Fibroblast of pulmonary artery (primary cell): ENCODE measurements at regions not wholly inside any gene's neighbourhood (a gene's known extent, or its start where the extent isn't known, plus 50 kb on each side); places are given as distances from the start of the nearest gene placed in this dataset.

Experiments used
- DNase-seq: peaks from one replicate; pipeline ENCODE4 v3.0.0-alpha.2; 2010; ENCODE audit warnings: low read depth
- H3K4me3 ChIP-seq: replicated peaks from 2 replicates; pipeline ENCODE4 v1.5.1; 2011; ENCODE audit warnings: low read depth, mild to moderate bottlenecking, control low read depth, low read length, moderate library complexity
- TF ChIP-seq, protein P1 (sequence below): IDR thresholded peaks from 2 replicates; pipeline ENCODE4 v1.5.1; 2011; ENCODE audit warnings: mild to moderate bottlenecking, control low read depth, low read length, inconsistent platforms; ENCODE audit errors: missing control alignments

DNA sequence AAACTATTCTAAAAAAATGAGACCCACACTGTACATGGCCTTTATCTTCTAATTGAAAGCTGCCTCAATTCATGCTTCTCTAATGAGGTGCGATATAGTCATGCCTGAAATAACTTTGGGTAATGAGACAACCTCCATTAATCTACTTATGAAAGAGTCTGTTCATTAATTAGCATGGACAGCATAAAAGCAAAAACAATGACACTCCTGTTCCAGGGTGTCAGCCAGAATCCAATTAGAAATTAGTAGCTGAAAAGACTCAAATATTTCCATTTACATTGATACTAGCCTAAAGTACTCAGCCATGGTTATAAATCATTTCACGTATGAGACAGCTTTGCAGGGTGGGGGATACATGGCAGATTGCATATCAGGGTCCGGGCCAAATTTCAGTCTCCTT, 288.7 kb downstream of the AKAIN1 start:
- TF ChIP-seq, protein P1, sequence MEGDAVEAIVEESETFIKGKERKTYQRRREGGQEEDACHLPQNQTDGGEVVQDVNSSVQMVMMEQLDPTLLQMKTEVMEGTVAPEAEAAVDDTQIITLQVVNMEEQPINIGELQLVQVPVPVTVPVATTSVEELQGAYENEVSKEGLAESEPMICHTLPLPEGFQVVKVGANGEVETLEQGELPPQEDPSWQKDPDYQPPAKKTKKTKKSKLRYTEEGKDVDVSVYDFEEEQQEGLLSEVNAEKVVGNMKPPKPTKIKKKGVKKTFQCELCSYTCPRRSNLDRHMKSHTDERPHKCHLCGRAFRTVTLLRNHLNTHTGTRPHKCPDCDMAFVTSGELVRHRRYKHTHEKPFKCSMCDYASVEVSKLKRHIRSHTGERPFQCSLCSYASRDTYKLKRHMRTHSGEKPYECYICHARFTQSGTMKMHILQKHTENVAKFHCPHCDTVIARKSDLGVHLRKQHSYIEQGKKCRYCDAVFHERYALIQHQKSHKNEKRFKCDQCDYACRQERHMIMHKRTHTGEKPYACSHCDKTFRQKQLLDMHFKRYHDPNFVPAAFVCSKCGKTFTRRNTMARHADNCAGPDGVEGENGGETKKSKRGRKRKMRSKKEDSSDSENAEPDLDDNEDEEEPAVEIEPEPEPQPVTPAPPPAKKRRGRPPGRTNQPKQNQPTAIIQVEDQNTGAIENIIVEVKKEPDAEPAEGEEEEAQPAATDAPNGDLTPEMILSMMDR, result no peak
- no peak overlapping the region for H3K4me3 ChIP-seq
- DNase-seq, result no peak

DNA sequence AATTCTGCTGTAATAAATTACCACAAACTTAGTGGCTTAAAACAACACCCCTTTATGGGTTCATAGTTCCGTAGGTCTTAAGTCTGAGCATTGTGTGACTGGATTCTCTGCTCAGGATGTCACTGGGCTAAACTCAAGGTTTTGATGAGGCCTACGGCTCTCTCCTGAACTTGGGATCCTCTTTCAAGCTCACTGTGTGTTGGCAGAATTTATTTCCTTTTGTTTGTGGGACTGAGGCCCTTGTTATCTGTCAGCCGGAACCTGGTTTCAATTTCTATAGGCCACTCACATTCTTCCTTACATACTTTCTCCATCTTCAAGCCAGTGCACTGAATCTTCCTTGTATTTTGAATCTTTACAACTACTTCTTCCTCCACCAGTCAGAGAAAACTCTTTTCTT, 290.2 kb downstream of the AKAIN1 start:
- TF ChIP-seq, protein P1, result no peak
- DNase-seq, result no peak
- H3K4me3 ChIP-seq, result no peak overlapping the region

DNA sequence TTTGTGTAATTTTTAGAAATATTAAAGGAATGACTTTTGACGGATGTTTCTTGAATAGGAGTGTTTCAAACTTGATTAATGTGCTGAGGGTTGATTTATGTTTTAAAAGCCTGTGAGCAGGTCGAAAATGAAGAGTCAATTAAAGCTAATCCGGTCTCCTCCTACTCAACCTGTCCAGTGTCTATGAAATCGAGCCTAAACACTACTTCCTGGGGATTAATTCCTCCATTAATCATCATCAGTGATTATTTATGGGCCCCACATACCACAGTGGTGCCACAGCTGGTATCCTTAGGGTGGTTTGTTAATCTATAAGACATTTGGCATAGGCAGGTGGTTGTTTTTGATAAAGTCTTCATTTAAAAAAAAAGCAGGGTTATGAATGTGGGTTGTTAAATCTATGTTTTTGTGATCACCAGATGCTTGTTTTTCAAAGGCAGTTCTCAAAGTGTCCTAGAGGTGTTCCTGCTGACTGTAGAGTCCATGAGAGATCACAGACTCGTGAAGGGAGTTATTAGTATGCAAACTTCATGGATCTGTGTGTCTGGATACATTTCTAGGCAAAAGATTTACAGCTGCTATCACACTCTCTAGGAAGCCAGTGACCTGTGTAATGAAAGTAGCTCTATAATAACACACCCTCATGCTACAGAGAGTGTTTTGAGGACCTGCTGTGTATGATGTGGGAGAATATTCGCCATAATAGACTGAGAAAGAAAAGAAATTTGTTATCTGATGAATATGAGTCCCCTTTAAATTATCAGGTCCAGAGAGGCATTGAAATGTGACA, 308.6 kb downstream of the AKAIN1 start:
- TF ChIP-seq, protein P1, result no peak

DNA sequence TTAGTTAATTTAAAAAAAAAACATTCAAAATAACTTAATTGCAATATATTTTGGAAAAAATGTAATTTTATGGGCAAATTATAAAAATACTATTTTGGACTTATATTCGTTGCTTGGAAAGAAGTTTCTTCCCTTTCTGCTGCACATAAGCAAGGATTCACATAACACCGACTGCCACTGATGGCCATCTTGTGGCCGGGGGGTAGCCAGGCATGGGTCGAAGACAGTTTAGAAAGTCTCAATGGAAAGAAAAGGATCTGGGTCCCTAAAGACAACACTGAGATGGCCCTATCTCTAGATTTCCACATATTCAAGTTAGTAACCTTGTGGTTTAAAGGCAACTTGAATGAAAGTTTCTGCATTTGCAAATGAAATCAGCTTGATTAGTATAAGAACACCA, 318.6 kb downstream of the AKAIN1 start:
- TF ChIP-seq, protein P1, result no peak
- no peak overlapping the region for H3K4me3 ChIP-seq
- no peak for DNase-seq

More for the DNA sequence above, 308.6 kb downstream of the AKAIN1 start:
- no peak for DNase-seq
- no peak overlapping the region for H3K4me3 ChIP-seq

DNA sequence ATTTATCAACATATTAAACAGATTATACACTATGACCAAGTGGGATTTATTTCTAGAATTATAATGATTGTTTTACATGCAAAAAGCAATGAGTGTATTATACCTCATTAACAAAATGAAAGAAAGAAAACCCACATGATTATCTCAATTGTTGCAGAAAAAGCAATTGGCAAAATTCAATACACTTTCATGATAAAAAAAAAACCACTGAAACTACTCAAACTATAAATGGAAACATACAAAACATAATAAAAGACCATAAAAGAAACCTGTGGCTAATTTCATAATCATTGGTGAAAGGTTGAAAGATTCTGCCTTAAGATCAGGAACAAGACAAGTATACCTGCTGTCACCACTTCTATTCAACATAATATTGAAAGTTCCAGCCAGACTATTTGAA, 325.9 kb downstream of the AKAIN1 start:
- DNase-seq, result no peak
- H3K4me3 ChIP-seq, result no peak overlapping the region
- TF ChIP-seq, protein P1, result no peak

DNA sequence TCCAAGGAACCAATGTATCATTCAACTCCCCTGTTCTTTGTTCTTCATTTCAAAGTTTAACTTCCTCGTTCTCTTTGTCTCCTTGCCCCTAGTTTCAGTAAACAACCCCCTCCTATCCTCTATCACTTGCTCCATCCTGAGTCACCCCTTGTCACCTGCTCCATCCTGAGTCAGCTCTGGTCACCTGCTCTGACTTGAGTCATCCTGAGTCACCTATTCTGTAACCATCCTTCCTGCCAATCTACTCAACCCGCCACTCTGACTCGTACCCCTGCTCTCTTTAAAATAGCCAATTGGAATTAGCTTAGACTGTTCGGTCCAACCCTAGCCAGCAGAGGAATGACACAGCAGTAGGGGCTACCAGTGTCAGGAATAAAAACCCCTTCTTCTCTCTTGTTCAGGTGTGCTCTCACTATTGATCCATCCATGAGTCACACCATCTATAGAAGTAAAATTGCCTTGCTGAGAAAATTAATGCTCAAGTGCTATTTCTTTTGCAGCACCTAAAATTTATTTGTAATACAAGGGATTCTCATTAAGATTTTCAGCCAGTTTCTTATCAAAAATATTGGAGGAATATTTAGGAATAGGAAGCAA, 326.8 kb downstream of the AKAIN1 start:
- TF ChIP-seq, protein P1, result no peak
- DNase-seq, result no peak
- no peak overlapping the region for H3K4me3 ChIP-seq

DNA sequence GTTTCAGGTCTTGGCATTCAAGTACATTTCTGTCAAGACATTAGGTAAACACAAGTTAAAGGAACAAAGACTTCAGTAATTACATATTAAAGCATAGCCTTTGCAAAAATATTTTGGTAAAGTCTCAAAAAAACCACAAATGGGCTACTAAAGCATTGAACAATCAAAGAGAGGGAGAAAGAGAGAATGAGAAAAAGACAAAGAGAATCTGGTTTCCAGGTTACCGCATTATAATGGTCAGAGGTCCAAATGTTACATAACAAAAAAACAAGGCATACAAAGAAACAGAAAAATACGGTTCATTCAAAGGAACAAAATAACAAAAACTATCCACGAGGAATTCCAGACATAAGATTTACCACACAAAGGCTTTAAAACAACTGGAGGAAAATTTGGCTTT, 327.9 kb downstream of the AKAIN1 start:
- H3K4me3 ChIP-seq, result no peak overlapping the region
- no peak for DNase-seq
- TF ChIP-seq, protein P1, result no peak
